ENCODE measurements at regions not wholly inside any gene's neighbourhood (a gene's known extent, or its start where the extent isn't known, plus 50 kb on each side); places are given as distances from the start of the nearest gene placed in this dataset.

GRCh38 chr3:168579010-168579409 lies 483.3 kb upstream of the GOLIM4 start:
- intact Hi-C loops (cut with DNase I) = no loop called here
- no peak overlapping the region for H3K4me3 ChIP-seq (replicated peaks in 1 of 3)
- H3K27me3 ChIP-seq = no peaks in the 10 kb centered on the region
- no peaks in the 10 kb centered on the region for H3K36me3 ChIP-seq
- H3K9me3 ChIP-seq = no peaks in the 10 kb centered on the region
- H3K27ac ChIP-seq = no peak overlapping the region
- WGBS, 2 donors = 76 to 80% methylated on average over 1 of the region's 1 CpG
- no peak for DNase-seq
- TF ChIP-seq, protein P1, sequence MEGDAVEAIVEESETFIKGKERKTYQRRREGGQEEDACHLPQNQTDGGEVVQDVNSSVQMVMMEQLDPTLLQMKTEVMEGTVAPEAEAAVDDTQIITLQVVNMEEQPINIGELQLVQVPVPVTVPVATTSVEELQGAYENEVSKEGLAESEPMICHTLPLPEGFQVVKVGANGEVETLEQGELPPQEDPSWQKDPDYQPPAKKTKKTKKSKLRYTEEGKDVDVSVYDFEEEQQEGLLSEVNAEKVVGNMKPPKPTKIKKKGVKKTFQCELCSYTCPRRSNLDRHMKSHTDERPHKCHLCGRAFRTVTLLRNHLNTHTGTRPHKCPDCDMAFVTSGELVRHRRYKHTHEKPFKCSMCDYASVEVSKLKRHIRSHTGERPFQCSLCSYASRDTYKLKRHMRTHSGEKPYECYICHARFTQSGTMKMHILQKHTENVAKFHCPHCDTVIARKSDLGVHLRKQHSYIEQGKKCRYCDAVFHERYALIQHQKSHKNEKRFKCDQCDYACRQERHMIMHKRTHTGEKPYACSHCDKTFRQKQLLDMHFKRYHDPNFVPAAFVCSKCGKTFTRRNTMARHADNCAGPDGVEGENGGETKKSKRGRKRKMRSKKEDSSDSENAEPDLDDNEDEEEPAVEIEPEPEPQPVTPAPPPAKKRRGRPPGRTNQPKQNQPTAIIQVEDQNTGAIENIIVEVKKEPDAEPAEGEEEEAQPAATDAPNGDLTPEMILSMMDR (IDR thresholded peaks at IDR 0.05) = no peak
- no peak for TF ChIP-seq POLR2A (IDR thresholded peaks at IDR 0.05)
- peaks cover 0 to 15% of the 10 kb centered on the region in 2 donors for H3K4me1 ChIP-seq

- TF ChIP-seq POLR2A (IDR thresholded peaks at IDR 0.05) = no peak
- H3K36me3 ChIP-seq = no peaks in the 10 kb centered on the region
- H3K9me3 ChIP-seq = no peaks in the 10 kb centered on the region
- H3K4me3 ChIP-seq (replicated peaks in 1 of 3) = no peak overlapping the region
- 44 to 67% methylated on average over 2 of the region's 2 CpGs for WGBS, 2 donors
- peaks cover 0 to 7% of the 10 kb centered on the region in 2 donors for H3K4me1 ChIP-seq
- no peaks in the 10 kb centered on the region for H3K27me3 ChIP-seq
- intact Hi-C loops (cut with DNase I) = no loop called here
- no peak for DNase-seq
- H3K27ac ChIP-seq = no peak overlapping the region
Measured at GRCh38 chr3:168575750-168576149, 480.0 kb upstream of the GOLIM4 start.

DNA sequence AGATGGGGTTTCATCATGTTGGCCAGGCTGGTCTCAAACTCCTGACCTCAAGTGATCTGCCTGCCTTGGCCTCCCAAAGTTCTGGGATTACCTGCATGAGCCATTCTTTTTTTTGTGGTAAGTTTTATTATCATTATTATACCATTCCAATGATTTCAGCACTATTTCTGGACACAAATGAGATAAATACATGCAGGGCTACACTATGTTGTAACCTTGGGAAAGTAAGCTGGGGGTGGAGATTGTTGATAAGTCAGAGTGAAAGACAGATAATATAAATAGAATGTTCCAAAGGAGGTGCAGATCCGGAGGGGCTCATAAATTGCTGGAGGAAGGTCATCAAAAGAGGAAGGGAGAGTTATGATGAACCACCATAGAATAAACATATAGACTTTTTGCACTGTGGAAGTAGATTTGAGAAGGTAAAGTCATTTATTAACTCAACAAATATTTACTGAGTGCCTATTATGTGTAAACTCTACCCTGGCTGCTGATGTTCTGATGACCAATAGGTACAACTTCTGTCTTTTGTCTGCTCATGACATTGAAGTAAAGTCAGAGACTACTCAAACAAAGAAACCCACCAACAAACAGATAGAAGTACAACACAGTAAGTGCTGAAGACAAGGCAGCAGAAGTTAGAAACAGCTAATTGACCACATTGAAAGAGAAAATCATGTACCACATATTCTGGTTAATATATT lies 478.9 kb upstream of the GOLIM4 start:
- intact Hi-C loops (cut with DNase I) = no loop called here
- Histone ChIP-seq H3K36me3 (no peaks in the 10 kb centered on the region), H3K4me1 (peaks cover 0 to 7% of the 10 kb centered on the region in 2 donors), H3K9me3 (no peaks in the 10 kb centered on the region), H3K27me3 (no peaks in the 10 kb centered on the region), H3K4me3 (replicated peaks in 1 of 3) (no peak overlapping the region), H3K27ac (no peak overlapping the region)
- TF ChIP-seq POLR2A (IDR thresholded peaks at IDR 0.05) = no peak
- TF ChIP-seq, protein P1 (IDR thresholded peaks at IDR 0.05) = no peak
- DNase-seq = no peak
- 82 to 85% methylated on average over 1 of the region's 1 CpG for WGBS, 2 donors

DNA sequence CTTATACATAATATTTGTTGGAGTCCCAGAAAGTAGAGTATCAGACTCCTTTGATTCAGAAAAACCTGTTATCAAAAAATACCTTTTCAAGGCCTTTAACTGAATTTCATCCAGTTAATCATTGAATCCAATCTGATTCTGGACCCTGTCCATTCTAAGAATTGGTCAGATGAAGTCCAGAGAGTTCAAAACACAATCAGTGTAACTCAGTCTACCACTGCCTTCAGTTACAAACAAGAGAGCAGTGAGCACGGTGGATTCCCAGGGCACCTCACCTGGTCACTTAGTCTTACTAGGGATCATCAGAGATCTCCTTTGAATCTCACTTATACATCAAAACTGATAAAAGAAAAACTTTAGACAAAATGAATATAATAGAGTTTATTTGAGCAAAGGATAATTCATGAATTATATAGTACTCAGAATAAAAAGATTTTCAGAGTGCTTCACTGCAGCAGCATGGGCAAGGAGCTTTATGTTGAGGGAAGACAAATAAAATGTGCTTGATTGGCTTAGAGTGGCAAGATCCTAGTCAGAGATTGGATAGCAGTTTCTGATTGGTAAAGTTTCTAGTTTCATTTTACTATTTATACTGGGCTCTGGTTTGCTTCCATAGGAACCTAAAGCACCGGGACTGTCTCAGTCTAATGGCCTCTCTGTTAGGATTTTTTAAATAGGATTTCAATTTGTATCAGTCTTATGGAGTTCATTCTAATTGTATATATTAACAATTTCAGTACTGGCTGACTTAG lies 474.9 kb upstream of the GOLIM4 start:
- Histone ChIP-seq H3K36me3 (no peaks in the 10 kb centered on the region), H3K27me3 (no peaks in the 10 kb centered on the region), H3K27ac (no peak overlapping the region), H3K9me3 (no peaks in the 10 kb centered on the region), H3K4me1 (no peaks in the 10 kb centered on the region), H3K4me3 (replicated peaks in 1 of 3) (no peak overlapping the region)
- no peak for DNase-seq
- TF ChIP-seq, protein P1 (IDR thresholded peaks at IDR 0.05) = no peak
- TF ChIP-seq POLR2A (IDR thresholded peaks at IDR 0.05) = no peak
- 67 to 88% methylated on average over 2 of the region's 2 CpGs for WGBS, 2 donors
- intact Hi-C loops (cut with DNase I) = no loop called here

GRCh38 chr3:168558728-168559411 lies 463.1 kb upstream of the GOLIM4 start:
- H3K9me3 ChIP-seq = no peaks in the 10 kb centered on the region
- no peak overlapping the region for H3K4me3 ChIP-seq (replicated peaks in 1 of 3)
- no peaks in the 10 kb centered on the region for H3K36me3 ChIP-seq
- intact Hi-C loops (cut with DNase I) = no loop called here
- TF ChIP-seq, protein P1 (IDR thresholded peaks at IDR 0.05) = no peak
- TF ChIP-seq POLR2A (IDR thresholded peaks at IDR 0.05) = no peak
- WGBS, 2 donors = 88 to 94% methylated on average over 3 of the region's 3 CpGs
- no peaks in the 10 kb centered on the region for H3K4me1 ChIP-seq
- H3K27me3 ChIP-seq = no peaks in the 10 kb centered on the region
- H3K27ac ChIP-seq = no peak overlapping the region
- no peak for DNase-seq

Data from thyroid gland (tissue), 4 donors.